ENCODE measurements at regions not wholly inside any gene's neighbourhood (a gene's known extent, or its start where the extent isn't known, plus 50 kb on each side); places are given as distances from the start of the nearest gene placed in this dataset.
A peak's percentile ranks its signal among the peaks of the same experiment; 100 is the strongest.

- no peak for DNase-seq
Measured at GRCh38 chr15:69505956-69506556, 53.4 kb downstream of the RPLP1 start.

GRCh38 chr15:69508659-69509058 is 56.0 kb downstream of the RPLP1 start:
- no peak for DNase-seq

DNA sequence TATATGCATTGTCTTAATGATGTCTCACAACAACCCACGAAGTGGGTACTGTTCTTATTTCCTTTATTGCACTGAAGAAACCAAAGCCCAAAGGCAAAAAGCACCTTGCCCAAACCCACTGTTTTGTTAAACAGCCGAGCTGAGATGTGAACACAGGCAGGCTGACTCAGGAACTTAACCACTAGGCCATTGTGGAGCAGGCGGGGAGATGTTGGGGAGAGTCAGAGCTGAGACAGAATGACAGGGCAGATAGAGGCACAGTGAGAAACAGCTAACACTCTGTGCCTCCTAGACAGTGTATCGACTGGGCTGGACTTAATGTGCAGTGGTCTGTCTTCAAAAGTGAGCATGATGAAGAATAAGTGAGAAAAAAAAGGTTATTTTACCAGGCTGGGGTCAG is 56.5 kb downstream of the RPLP1 start:
- DNase-seq: no peak

GRCh38 chr15:69510556-69510955 is 57.9 kb downstream of the RPLP1 start:
- no peak for DNase-seq

DNA sequence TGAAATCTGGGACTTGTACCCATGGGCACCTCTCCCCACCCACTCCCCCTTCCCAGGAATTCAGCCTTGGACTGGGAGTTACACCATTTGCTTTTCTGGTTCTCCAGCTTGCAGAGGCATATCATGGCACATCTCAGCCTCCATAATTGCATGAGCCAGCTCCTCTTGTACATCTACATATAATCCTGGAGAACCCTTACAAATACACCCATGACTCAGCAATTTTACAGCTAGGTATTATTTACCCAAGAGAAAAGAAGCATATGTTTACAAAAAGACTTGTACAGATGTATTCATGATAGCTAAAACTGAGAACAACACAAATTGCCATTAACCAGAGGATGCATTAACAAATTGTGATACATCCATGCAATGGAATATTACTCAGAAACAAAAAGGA is 58.4 kb downstream of the RPLP1 start:
- DNase-seq: no peak

DNA sequence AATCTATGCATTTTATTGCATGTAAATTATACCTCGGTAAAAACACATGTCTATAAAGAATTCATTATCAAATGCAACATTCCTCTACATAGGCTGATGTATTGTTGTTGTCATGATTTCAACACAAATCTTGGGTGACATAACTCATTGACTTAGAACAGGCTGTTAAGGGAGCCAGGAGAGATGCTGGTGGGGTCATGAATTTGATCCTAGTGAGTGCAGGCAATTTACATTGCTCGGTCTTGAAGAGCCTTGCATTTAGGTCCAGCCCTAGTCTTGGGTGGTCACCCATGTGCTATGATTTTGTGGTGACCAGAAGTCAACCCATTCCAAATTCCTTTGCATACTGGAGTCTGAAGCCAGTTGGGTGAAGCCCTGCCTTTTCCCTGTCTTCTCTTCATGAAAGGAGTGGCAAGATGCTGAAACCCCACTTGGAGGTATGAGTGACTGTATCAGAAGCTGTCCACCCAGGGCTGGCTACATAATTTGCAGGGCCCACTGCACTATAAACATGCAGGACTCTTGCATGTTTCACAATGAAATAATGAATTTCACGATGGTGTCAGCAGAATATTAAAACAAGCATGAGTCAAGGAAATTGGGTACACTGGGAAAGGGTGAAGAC is 59.2 kb downstream of the RPLP1 start:
- no peak for DNase-seq

DNA sequence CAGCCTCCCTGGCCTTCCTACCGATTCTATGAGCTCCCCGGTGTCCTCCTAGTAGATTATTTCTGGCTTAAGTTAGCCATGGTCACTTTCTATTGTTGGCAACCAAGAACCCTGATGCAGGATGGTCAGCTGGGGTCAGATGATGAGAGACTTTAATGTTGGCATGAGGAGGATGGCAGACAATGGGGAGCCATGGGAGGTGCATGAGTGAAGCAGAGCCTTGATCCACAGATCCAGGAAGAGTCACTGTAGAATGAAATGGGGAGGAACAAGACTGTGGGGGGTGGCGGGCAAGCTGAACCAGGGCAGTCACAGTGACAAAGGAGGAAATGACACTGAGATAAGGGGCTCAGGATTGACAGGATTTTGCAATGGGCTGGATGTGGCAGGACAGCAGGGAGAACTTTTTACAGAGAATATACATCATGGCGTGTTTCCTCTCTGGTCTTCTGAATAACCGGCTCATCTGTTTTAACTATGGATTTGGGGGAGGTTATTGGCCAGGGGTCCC is 60.9 kb downstream of the RPLP1 start:
- no peak for DNase-seq

DNA sequence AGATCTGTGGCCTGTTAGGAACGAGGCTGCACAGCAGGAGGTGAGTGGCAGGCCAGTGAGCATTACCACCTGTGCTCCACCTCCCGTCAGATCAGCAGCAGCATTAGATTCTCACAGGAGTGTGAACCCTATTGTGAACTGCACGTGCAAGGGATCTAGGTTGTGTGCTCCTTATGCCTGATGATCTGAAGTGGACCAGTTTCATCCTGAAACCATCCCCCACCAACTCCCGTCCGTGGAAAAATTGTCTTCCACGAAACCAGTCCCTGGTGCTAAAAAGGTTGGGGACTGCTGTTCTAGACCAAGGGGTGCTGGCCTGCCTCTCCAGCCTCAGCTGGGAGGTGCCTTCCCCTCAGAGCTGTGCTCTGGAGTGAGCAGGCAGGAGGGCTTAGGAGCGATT is 61.4 kb downstream of the RPLP1 start:
- no peak for DNase-seq

DNA sequence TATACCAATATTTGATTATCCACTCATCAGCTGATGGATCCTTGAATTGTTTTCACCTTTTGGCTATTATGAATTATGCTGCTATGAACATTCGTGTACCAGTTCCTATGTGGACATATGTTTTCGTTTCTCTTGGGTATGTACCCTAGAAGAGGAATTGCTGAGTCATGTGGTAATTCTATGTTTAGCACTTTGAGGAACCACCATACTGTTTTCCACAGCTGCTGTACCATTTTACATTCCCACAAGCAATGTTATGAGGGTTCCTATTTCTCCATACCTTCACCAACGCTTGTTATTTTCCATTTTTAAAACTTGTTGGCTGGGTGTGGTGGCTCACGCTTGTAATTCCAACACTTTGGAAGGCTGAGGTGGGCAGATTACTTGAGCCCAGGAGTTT is 62.9 kb downstream of the RPLP1 start:
- no peak for DNase-seq

DNA sequence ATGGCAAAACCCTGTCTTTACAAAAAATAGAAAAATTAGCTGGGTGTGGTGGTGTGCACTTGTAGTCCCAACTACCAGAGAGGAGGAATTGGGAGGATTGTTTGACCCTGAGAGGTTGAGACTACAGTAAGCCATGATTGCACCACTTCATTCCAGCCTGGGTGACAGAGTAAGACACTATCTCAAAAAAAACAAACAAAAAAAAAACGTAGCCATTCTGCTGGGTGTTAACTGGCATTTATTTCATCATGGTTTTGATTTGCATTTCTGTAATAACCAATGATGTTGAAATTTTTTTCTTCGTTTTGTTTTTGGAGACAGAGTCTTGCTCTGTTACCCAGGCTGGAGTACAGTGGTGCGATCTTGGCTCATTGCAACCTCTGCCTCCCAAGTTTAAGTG is 63.3 kb downstream of the RPLP1 start:
- no peak for DNase-seq

DNA sequence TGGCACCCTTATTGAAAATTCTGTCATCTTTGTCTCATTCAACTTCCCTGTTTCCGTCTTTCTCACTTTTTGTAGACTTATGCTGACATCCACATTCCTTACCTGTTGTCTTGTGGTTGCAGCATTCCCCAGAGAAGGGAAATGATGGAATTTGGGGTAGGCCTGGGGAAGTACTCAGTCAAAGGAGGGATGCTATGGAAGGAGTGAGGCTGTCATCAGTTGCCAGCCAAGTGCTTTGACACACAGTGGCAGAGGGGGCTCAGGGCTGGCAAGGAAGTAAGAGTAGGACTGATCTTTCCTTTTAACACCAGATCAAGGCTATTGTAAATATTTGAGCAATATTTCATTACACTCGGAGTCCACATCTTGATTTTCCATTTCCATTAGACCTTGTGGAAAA is 64.4 kb downstream of the RPLP1 start:
- DNase-seq: no peak

GRCh38 chr15:69518806-69519205 is 66.2 kb downstream of the RPLP1 start:
- no peak for DNase-seq

GRCh38 chr15:69520067-69520466 is 67.4 kb downstream of the RPLP1 start:
- no peak for DNase-seq

DNA sequence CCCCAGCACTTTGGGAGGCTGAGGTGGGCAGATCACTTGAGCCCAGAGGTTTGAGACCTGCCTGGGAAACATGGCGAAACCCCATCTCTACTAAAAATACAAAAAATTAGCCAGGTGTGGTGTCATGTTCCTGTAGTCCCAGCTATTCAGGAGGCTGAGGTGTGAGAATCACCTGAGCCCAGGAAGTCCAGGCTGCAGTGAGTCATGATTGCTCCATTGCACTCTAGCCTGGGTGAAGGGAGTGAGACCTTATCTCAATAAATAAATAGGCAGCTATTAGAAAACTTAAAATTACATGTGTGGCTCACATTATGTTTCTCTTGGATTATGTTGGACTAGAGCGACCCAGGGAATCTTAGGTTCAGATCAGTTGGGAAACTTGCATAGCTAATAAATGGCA is 69.7 kb downstream of the RPLP1 start:
- no peak for DNase-seq

DNA sequence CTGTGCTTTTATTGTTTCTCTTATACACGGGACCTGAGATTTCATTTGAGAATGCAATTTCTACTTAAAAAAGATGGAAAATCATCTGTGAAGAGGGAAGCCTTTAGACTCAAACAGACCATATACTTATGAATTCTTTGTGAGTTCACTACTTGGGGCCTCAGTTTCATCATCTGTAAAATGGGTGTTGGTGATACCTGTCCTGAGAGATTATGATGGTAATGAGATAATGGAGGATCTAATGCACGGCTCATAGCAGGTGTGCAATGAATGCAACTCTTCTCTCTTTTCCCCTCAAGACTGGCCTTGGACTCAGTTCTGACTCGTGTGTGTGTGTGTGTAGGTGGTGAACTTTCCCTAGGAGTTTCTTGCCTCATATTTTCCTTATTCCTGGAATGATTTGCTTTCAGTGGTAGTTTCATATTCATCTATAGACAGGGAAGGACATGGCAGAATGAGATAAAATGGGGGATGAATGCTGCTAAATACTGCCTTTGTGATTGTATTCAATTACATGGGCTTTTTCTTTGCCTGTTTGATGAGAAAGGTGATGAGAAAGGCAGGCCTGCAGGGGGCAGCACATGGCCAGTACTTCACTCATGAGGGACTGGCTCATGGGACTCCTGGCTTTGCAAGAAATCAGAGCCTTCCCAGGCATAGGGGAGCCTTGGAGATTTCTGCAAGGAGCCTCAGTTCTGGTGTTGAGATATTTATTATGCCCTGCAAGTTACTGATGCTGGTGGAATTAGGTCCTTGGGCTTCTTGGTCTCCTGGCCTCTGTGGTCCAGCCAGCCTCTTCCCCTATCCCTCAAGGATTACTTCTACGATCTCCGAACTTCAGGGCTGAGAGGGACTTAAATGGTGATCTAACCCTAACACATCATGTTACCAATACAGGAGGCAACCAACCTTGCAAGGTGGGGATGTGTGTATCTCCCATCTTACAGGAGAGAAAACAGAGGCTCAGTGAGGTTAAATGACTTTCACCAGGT is 70.7 kb downstream of the RPLP1 start:
- peak; percentile 74 to 85 (median 80) for DNase-seq

GRCh38 chr15:69524296-69524695 is 71.7 kb downstream of the RPLP1 start:
- DNase-seq: peak in 1 of 3 donors; percentile 13

GRCh38 chr15:69524814-69525213 is 72.2 kb downstream of the RPLP1 start:
- DNase-seq: peak in 1 of 3 donors; percentile 68

- no peak for DNase-seq
Measured at GRCh38 chr15:69525543-69525942, 72.9 kb downstream of the RPLP1 start.

GRCh38 chr15:69526081-69527061 is 73.8 kb downstream of the RPLP1 start:
- peak in 1 of 3 donors; percentile 64 for DNase-seq

- no peak for DNase-seq
Measured at GRCh38 chr15:69529141-69529540, 76.5 kb downstream of the RPLP1 start.

GRCh38 chr15:69529961-69530633 is 77.5 kb downstream of the RPLP1 start:
- no peak for DNase-seq
